B cell (primary cell): ENCODE measurements at regions not wholly inside any gene's neighbourhood (a gene's known extent, or its start where the extent isn't known, plus 50 kb on each side); places are given as distances from the start of the nearest gene placed in this dataset.

ENCODE experiments used
- EZH2 ChIP-seq: IDR thresholded peaks from 2 replicates; pipeline ENCODE4 v1.6.1; 2012; ENCODE audit warnings: borderline replicate concordance, low read depth, mild to moderate bottlenecking, moderate library complexity, low read length; ENCODE audit not compliant: insufficient read depth, poor library complexity, severe bottlenecking
- TF ChIP-seq, protein P1 (sequence below): fragments of 200-600 bp; IDR thresholded peaks from one replicate; pipeline ENCODE4 v1.8.0; 2022; ENCODE audit warnings: antibody characterized with exemption, mild to moderate bottlenecking

DNA sequence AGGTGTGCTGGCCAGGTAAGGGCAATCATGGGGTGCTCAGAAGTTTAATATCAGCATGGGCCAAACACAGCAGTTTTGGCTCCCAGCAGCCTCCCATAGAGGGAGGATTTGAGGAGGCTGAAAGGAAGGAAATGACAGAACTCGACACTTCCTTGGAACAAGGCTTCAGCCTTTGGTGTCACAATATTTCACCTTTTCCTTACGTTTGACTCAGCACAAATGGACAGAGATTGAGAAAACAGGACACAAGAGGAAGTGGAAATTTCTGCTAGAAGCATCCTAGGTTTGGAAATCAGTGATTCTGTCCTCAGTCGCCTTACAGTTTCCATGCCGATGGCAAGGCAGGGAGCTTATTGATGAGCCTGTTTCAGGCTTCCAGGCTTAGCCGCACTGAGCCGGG is 181.4 kb downstream of the MAF start:
- TF ChIP-seq, protein P1, sequence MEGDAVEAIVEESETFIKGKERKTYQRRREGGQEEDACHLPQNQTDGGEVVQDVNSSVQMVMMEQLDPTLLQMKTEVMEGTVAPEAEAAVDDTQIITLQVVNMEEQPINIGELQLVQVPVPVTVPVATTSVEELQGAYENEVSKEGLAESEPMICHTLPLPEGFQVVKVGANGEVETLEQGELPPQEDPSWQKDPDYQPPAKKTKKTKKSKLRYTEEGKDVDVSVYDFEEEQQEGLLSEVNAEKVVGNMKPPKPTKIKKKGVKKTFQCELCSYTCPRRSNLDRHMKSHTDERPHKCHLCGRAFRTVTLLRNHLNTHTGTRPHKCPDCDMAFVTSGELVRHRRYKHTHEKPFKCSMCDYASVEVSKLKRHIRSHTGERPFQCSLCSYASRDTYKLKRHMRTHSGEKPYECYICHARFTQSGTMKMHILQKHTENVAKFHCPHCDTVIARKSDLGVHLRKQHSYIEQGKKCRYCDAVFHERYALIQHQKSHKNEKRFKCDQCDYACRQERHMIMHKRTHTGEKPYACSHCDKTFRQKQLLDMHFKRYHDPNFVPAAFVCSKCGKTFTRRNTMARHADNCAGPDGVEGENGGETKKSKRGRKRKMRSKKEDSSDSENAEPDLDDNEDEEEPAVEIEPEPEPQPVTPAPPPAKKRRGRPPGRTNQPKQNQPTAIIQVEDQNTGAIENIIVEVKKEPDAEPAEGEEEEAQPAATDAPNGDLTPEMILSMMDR = no peak
- no peak for TF ChIP-seq EZH2
